HG02623 (cell line): ENCODE measurements at regions not wholly inside any gene's neighbourhood (a gene's known extent, or its start where the extent isn't known, plus 50 kb on each side); places are given as distances from the start of the nearest gene placed in this dataset.
"Not testable (repeated sequence)": the region's sequence is repeated elsewhere in the genome, so short reads cannot be mapped to it uniquely, and the experiment has no call there.

Source experiments
- ATAC-seq: cut with Tn5 transposase; IDR thresholded peaks from one replicate; pipeline ENCODE4 v1.9.1; 2021; ENCODE audit warnings: moderate library complexity; ENCODE audit not compliant: unreplicated experiment

GRCh38 chr7:17554341-17555015, 256.0 kb downstream of the AHR start:
- no peak for ATAC-seq

- no peak for ATAC-seq
These were observed 257.9 kb downstream of the AHR start for GRCh38 chr7:17556247-17556956.

- no peak for ATAC-seq
These were observed 258.8 kb downstream of the AHR start for GRCh38 chr7:17557251-17557671.

- no peak for ATAC-seq
These were observed 259.7 kb downstream of the AHR start for GRCh38 chr7:17558135-17558534.

GRCh38 chr7:17558558-17559332, 260.3 kb downstream of the AHR start:
- ATAC-seq, result no peak

GRCh38 chr7:17559388-17559787, 260.9 kb downstream of the AHR start:
- ATAC-seq, result no peak

- ATAC-seq, result no peak
These were observed 262.1 kb downstream of the AHR start for GRCh38 chr7:17560516-17560915.

GRCh38 chr7:17560966-17561365, 262.5 kb downstream of the AHR start:
- ATAC-seq, result no peak

- ATAC-seq, result no peak
These were observed 266.3 kb downstream of the AHR start for GRCh38 chr7:17564678-17565212.

- ATAC-seq, result no peak
These were observed 281.7 kb downstream of the AHR start for GRCh38 chr7:17580141-17580540.

- no peak for ATAC-seq
These were observed 282.4 kb downstream of the AHR start for GRCh38 chr7:17580856-17581255.

- no peak for ATAC-seq
These were observed 282.8 kb downstream of the AHR start for GRCh38 chr7:17581301-17581700.

- not testable (repeated sequence) for ATAC-seq
These were observed 284.2 kb downstream of the AHR start for GRCh38 chr7:17582696-17583095.

- ATAC-seq, result no peak
These were observed 285.3 kb downstream of the AHR start for GRCh38 chr7:17583786-17584185.

- ATAC-seq, result no peak
These were observed 286.4 kb downstream of the AHR start for GRCh38 chr7:17584822-17585221.

- ATAC-seq, result no peak
These were observed 288.3 kb downstream of the AHR start for GRCh38 chr7:17586711-17587110.

- ATAC-seq, result no peak
These were observed 290.3 kb downstream of the AHR start for GRCh38 chr7:17588730-17589129.

- ATAC-seq, result no peak
These were observed 291.2 kb downstream of the AHR start for GRCh38 chr7:17589671-17590070.

GRCh38 chr7:17590221-17590620, 291.8 kb downstream of the AHR start:
- no peak for ATAC-seq

GRCh38 chr7:17593819-17594419, 295.5 kb downstream of the AHR start:
- ATAC-seq, result no peak

GRCh38 chr7:17595546-17595945, 297.1 kb downstream of the AHR start:
- ATAC-seq, result no peak
